Breast epithelium (tissue), 3 donors: ENCODE measurements at regions not wholly inside any gene's neighbourhood (a gene's known extent, or its start where the extent isn't known, plus 50 kb on each side); places are given as distances from the start of the nearest gene placed in this dataset.

Experiments
- CTCF ChIP-seq, 3 donors: fragments of 450-650 bp; IDR thresholded peaks; one replicate each; pipeline ENCODE4 v1.5.1; 2016 to 2017; ENCODE audit warnings: antibody characterized with exemption in 3 of 3, mild to moderate bottlenecking in 3 of 3, moderate library complexity in 3 of 3
- POLR2A ChIP-seq: fragments of 450-650 bp; IDR thresholded peaks from one replicate; pipeline ENCODE4 v1.6.1; 2016; ENCODE audit warnings: antibody characterized with exemption, mild to moderate bottlenecking, moderate library complexity
- POLR2AphosphoS5 ChIP-seq, 3 donors: sonication (generic); formaldehyde crosslinking; IDR thresholded peaks; one replicate each; pipeline ENCODE4 v1.6.1; 2017; ENCODE audit warnings: antibody characterized with exemption in 3 of 3

GRCh38 chr5:6914347-6914746 is 201.1 kb downstream of the TENT4A start:
- no peak for TF ChIP-seq CTCF (IDR thresholded peaks at IDR 0.05)
- no peak for TF ChIP-seq POLR2A
- TF ChIP-seq POLR2AphosphoS5 (IDR thresholded peaks at IDR 0.05), result no peak
